Neural progenitor cell (in vitro differentiated cells): ENCODE measurements at regions not wholly inside any gene's neighbourhood (a gene's known extent, or its start where the extent isn't known, plus 50 kb on each side); places are given as distances from the start of the nearest gene placed in this dataset.

Source experiments
- DNase-seq: peaks from one replicate; pipeline ENCODE4 v3.0.0-alpha.2; 2016; ENCODE audit warnings: low spot score
- H2AFZ ChIP-seq: fragments of 200-600 bp; sonication (generic); replicated peaks from 2 replicates; pipeline ENCODE4 v1.6.1; 2016; ENCODE audit warnings: antibody characterized with exemption
- H3F3A ChIP-seq: fragments of 200-600 bp; sonication (generic); 2 replicates; pipeline ENCODE4 v1.6.1; 2016; ENCODE audit warnings: antibody characterized with exemption, low read depth
- H3K27ac ChIP-seq: fragments of 200-600 bp; sonication (generic); 2 replicates; pipeline ENCODE4 v1.5.1; 2016; ENCODE audit warnings: mild to moderate bottlenecking
- H3K27me3 ChIP-seq: fragments of 200-600 bp; sonication (generic); 2 replicates; pipeline ENCODE4 v1.6.1; 2016; ENCODE audit warnings: mild to moderate bottlenecking, moderate library complexity
- H3K36me3 ChIP-seq: fragments of 200-600 bp; sonication (generic); 2 replicates; pipeline ENCODE4 v1.5.1; 2016
- H3K4me1 ChIP-seq: fragments of 200-600 bp; sonication (generic); 2 replicates; pipeline ENCODE4 v1.6.1; 2016; ENCODE audit warnings: mixed run types
- H3K4me2 ChIP-seq: fragments of 200-600 bp; sonication (generic); 2 replicates; pipeline ENCODE4 v1.6.1; 2016
- H3K4me3 ChIP-seq: fragments of 200-600 bp; sonication (generic); 2 replicates; pipeline ENCODE4 v1.5.1; 2016
- H3K79me2 ChIP-seq: fragments of 200-600 bp; sonication (generic); 2 replicates; pipeline ENCODE4 v1.6.1; 2016; ENCODE audit warnings: low read depth
- H3K9ac ChIP-seq: fragments of 200-600 bp; sonication (generic); 2 replicates; pipeline ENCODE4 v1.6.1; 2016
- H3K9me3 ChIP-seq: fragments of 200-600 bp; sonication (generic); 2 replicates; pipeline ENCODE4 v1.5.1; 2016; ENCODE audit warnings: low read depth
- H4K20me1 ChIP-seq: fragments of 200-600 bp; sonication (generic); 2 replicates; pipeline ENCODE4 v1.6.1; 2016; ENCODE audit warnings: low read depth
- H3K27ac Mint-ChIP-seq: 3 replicates; pipeline ENCODE4 v1.8.0; 2021; ENCODE audit warnings: mixed read lengths
- H3K27me3 Mint-ChIP-seq: 2 replicates; pipeline ENCODE4 v1.8.0; 2022; ENCODE audit warnings: low read depth, mild to moderate bottlenecking, inconsistent platforms, moderate library complexity, mixed read lengths; ENCODE audit not compliant: insufficient read depth
- H3K36me3 Mint-ChIP-seq: 3 replicates; pipeline ENCODE4 v1.8.0; 2021; ENCODE audit warnings: mixed read lengths
- H3K4me1 Mint-ChIP-seq: 3 replicates; pipeline ENCODE4 v1.8.0; 2021; ENCODE audit warnings: mixed read lengths
- H3K4me3 Mint-ChIP-seq: 3 replicates; pipeline ENCODE4 v1.8.0; 2021; ENCODE audit warnings: mild to moderate bottlenecking, moderate library complexity, mixed read lengths
- H3K9me3 Mint-ChIP-seq: 3 replicates; pipeline ENCODE4 v1.8.0; 2020; ENCODE audit warnings: mixed read lengths
- CTCF ChIP-seq: fragments of 200-600 bp; sonication (generic); IDR thresholded peaks from 2 replicates; pipeline ENCODE4 v1.5.1; 2017; ENCODE audit warnings: antibody characterized with exemption, mild to moderate bottlenecking
- EZH2 ChIP-seq: fragments of 200-600 bp; sonication (generic); IDR thresholded peaks from 2 replicates; pipeline ENCODE4 v1.6.1; 2017; ENCODE audit warnings: antibody characterized with exemption, mild to moderate bottlenecking, moderate library complexity
- EZH2phosphoT487 ChIP-seq: fragments of 200-600 bp; sonication (generic); IDR thresholded peaks from 2 replicates; pipeline ENCODE4 v1.6.1; 2017; ENCODE audit warnings: antibody characterized with exemption

- Histone ChIP-seq H3K4me2 (no peak overlapping the region), H3K27me3 (no peaks in the 10 kb centered on the region), H3K27ac (no peak overlapping the region), H3K36me3 (no peaks in the 10 kb centered on the region), H3K4me3 (no peak overlapping the region), H3K79me2 (no peaks in the 10 kb centered on the region), H2AFZ (no peak overlapping the region), H3F3A (no peaks in the 10 kb centered on the region), H3K9ac (no peak overlapping the region), H3K4me1 (no peaks in the 10 kb centered on the region), H4K20me1 (no peaks in the 10 kb centered on the region), H3K9me3 (no peaks in the 10 kb centered on the region)
- Mint-ChIP-seq H3K27me3 (no peaks in the 10 kb centered on the region), H3K27ac (no peak overlapping the region), H3K9me3 (no peaks in the 10 kb centered on the region), H3K36me3 (no peaks in the 10 kb centered on the region), H3K4me3 (no peak overlapping the region), H3K4me1 (no peaks in the 10 kb centered on the region)
- no peak for DNase-seq
- TF ChIP-seq EZH2, result no peak
- TF ChIP-seq CTCF, result no peak
- TF ChIP-seq EZH2phosphoT487, result no peak
These were observed 876.2 kb upstream of the HS3ST1 start for GRCh38 chr4:12304905-12305304.

GRCh38 chr4:12296366-12296765 is 867.7 kb upstream of the HS3ST1 start:
- no peak overlapping the region for H3K27ac Mint-ChIP-seq
- no peaks in the 10 kb centered on the region for H3K36me3 ChIP-seq
- H3K9ac ChIP-seq, result no peak overlapping the region
- no peak for DNase-seq
- no peaks in the 10 kb centered on the region for H3K4me1 Mint-ChIP-seq
- no peak overlapping the region for H3K27ac ChIP-seq
- H3K9me3 Mint-ChIP-seq, result no peaks in the 10 kb centered on the region
- no peaks in the 10 kb centered on the region for H3F3A ChIP-seq
- TF ChIP-seq EZH2phosphoT487, result no peak
- no peak for TF ChIP-seq CTCF
- TF ChIP-seq EZH2, result no peak
- no peaks in the 10 kb centered on the region for H3K27me3 Mint-ChIP-seq
- no peaks in the 10 kb centered on the region for H3K36me3 Mint-ChIP-seq
- H4K20me1 ChIP-seq, result no peaks in the 10 kb centered on the region
- no peak overlapping the region for H3K4me3 ChIP-seq
- no peaks in the 10 kb centered on the region for H3K4me1 ChIP-seq
- no peak overlapping the region for H3K4me3 Mint-ChIP-seq
- H3K4me2 ChIP-seq, result no peak overlapping the region
- no peaks in the 10 kb centered on the region for H3K79me2 ChIP-seq
- H2AFZ ChIP-seq, result no peak overlapping the region
- no peaks in the 10 kb centered on the region for H3K27me3 ChIP-seq
- no peaks in the 10 kb centered on the region for H3K9me3 ChIP-seq

GRCh38 chr4:12293906-12294525 is 865.3 kb upstream of the HS3ST1 start:
- H3K4me1 Mint-ChIP-seq, result no peaks in the 10 kb centered on the region
- Histone ChIP-seq H3K4me2 (no peak overlapping the region), H3K9me3 (no peaks in the 10 kb centered on the region), H3K4me3 (no peak overlapping the region), H3K9ac (no peak overlapping the region), H3K36me3 (no peaks in the 10 kb centered on the region), H4K20me1 (no peaks in the 10 kb centered on the region), H3K27ac (no peak overlapping the region), H2AFZ (no peak overlapping the region), H3K4me1 (no peaks in the 10 kb centered on the region), H3F3A (no peaks in the 10 kb centered on the region), H3K79me2 (no peaks in the 10 kb centered on the region), H3K27me3 (no peaks in the 10 kb centered on the region)
- TF ChIP-seq EZH2 (no peak), CTCF (no peak), EZH2phosphoT487 (no peak)
- no peak overlapping the region for H3K27ac Mint-ChIP-seq
- no peak overlapping the region for H3K4me3 Mint-ChIP-seq
- no peaks in the 10 kb centered on the region for H3K27me3 Mint-ChIP-seq
- DNase-seq, result no peak
- no peaks in the 10 kb centered on the region for H3K36me3 Mint-ChIP-seq
- H3K9me3 Mint-ChIP-seq, result peaks cover 4% of the 10 kb centered on the region
